ENCODE measurements at regions not wholly inside any gene's neighbourhood (a gene's known extent, or its start where the extent isn't known, plus 50 kb on each side); places are given as distances from the start of the nearest gene placed in this dataset.

GRCh38 chr3:23041918-23042696 is 161.0 kb upstream of the UBE2E2 start:
- no peak overlapping the region for H3K4me3 ChIP-seq (ENCODE audit: low read length)
- no peak for TF ChIP-seq CTCF (conservative IDR thresholded peaks at IDR 0.05; ENCODE audit: low read depth, low read length)
- no peak for DNase-seq (ENCODE audit: low read depth)

- TF ChIP-seq CTCF (conservative IDR thresholded peaks at IDR 0.05; ENCODE audit: low read depth, low read length), result no peak
- DNase-seq (ENCODE audit: low read depth), result no peak
- no peak overlapping the region for H3K4me3 ChIP-seq (ENCODE audit: low read length)
Measured at GRCh38 chr3:23044463-23044862, 158.7 kb upstream of the UBE2E2 start.

- no peak for TF ChIP-seq CTCF (conservative IDR thresholded peaks at IDR 0.05; ENCODE audit: low read depth, low read length)
- no peak for DNase-seq (ENCODE audit: low read depth)
- H3K4me3 ChIP-seq (ENCODE audit: low read length), result no peak overlapping the region
Measured at GRCh38 chr3:23046536-23046935, 156.6 kb upstream of the UBE2E2 start.

GRCh38 chr3:23051240-23052140 is 151.6 kb upstream of the UBE2E2 start:
- no peak for DNase-seq (ENCODE audit: low read depth)
- H3K4me3 ChIP-seq (ENCODE audit: low read length), result no peak overlapping the region
- no peak for TF ChIP-seq CTCF (conservative IDR thresholded peaks at IDR 0.05; ENCODE audit: low read depth, low read length)

- no peak overlapping the region for H3K4me3 ChIP-seq (ENCODE audit: low read length)
- no peak for DNase-seq (ENCODE audit: low read depth)
- no peak for TF ChIP-seq CTCF (conservative IDR thresholded peaks at IDR 0.05; ENCODE audit: low read depth, low read length)
Measured at GRCh38 chr3:23052208-23052607, 150.9 kb upstream of the UBE2E2 start.

GRCh38 chr3:23052620-23053019 is 150.5 kb upstream of the UBE2E2 start:
- no peak for DNase-seq (ENCODE audit: low read depth)
- TF ChIP-seq CTCF (conservative IDR thresholded peaks at IDR 0.05; ENCODE audit: low read depth, low read length), result peak; percentile 10
- no peak overlapping the region for H3K4me3 ChIP-seq (ENCODE audit: low read length)
